AG08396 (cell line): ENCODE measurements at regions not wholly inside any gene's neighbourhood (a gene's known extent, or its start where the extent isn't known, plus 50 kb on each side); places are given as distances from the start of the nearest gene placed in this dataset.
"Not testable (repeated sequence)": the region's sequence is repeated elsewhere in the genome, so short reads cannot be mapped to it uniquely, and the experiment has no call there.

Source experiments
- DNase-seq: peaks from one replicate; pipeline ENCODE4 v3.0.0; 2012; ENCODE audit warnings: low spot score, mixed read lengths

DNA sequence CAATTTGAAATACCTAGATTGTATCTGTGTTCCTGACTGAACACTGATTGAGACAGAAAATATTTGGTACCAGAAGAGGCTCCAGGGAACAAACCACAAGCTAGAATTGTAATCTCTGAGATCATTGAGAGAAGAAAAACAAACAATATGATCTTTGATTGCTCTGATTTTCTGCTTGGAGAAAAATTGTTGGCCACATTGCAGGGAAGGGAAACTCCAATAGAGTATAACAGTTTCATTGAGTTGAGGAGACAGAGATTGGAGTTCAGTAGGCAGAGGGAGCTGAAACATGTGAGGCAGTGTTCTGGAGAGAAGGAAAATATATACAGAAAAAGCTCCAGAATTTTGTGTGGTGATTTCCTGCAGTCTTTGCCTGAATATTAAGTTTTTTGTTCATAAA is 158.2 kb downstream of the C4orf33 start:
- DNase-seq = no peak

DNA sequence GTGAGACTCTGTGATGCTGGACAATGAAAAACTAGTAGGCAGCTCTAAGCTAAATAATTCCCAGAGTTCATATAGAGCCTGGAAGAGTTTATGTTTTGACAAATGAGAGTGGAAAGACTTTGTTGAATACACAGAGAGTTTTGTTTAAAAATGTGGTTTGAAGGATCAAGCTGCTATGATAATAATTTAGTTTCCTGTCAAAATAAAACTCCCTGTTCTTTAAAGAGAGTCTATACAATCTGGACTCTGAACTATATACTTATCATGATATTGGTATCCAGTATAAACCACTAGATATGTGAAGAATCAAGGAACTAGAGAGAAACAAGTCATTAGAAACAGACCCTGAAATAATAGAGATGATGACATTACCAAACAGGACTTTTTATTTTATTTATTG is 158.6 kb downstream of the C4orf33 start:
- no peak for DNase-seq

- DNase-seq = no peak
Observed at GRCh38 chr4:129261584-129261983, 165.6 kb downstream of the C4orf33 start.

DNA sequence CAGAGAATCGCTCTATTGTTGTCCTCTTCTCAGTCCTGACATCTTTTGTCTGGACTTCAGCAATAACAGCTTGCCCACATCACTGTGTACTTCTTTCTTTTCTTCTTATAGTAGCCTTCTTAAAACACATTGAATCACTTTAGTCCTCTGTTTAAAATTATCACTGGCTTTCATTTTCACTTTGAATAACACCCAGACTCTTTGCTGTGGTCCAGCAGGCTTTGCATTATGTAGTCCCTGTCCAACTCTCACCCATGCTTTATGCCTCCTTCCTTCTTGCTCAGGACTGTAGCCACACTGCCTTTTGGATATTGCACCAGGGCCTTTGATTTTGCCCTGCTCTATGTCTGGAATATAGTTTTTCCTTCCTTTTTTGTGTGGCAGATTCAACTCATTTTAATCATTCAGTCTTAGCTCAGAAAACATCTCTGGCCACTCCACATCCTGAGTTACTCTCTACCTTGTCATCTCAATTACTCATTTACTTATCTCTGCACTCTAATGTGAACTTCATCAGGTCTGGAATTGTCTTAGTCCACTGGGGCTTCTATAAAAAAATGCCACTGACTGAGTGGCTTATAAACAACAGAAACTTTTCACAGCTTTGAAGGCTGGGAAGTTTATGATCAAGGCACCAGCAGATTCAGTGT is 168.2 kb downstream of the C4orf33 start:
- no peak for DNase-seq

GRCh38 chr4:129278868-129279267 is 182.9 kb downstream of the C4orf33 start:
- DNase-seq = no peak

DNA sequence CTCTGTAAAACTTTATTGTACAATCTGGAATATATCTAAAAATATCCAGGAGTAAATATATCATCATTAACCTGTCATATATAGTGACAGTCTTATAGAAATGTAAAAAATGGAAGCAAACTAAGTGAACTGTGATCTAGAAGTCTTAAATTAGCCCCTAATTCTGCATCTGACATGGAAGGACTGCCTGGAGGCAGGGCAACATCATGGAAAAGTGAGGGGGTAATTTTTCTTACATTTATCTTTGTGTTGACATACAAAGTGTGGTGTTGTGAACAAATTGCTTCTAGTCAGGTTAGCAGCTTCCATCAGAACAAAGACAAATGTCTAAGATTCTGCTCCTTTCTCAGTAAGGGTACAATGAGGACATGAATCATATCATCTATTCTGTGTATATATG is 186.3 kb downstream of the C4orf33 start:
- DNase-seq = no peak

DNA sequence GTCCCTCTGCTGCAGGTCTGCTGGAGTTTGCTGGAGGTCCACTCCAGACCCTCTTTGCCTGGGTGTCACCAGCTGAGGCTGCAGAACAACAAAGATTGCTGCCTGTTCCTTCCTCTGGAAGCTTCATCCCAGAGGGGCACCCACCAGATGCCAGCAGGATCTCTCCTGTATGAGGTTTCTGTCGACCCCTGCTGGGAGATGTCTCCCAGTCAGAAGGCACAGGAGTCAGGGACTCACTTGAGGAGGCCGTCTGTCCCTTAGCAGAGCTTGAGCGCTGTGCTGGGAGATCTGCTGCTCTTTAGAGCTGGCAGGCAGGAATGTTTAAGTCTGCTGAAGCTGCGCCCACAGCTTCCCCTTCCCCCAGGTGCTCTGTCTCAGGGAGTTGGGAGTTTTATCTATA is 196.2 kb downstream of the C4orf33 start:
- DNase-seq = not testable (repeated sequence)

DNA sequence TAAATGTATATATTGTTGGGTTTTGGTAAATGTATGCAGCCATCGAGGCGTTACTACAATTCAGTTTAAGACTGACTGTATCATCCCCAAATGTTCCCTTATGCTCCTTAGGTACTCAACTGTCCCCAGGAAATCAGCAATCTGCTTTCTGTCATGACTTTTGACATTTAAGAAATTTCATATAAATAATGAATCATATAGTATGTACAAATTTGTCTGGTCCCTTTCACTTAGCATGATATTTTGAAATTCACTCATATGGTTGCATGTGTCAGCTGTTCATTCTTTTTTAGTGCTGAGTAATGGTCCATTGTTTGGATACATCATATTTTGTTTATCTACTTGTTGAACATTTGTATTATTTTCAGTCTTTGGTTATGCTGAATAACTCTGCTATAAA is 218.8 kb downstream of the C4orf33 start:
- DNase-seq = no peak

DNA sequence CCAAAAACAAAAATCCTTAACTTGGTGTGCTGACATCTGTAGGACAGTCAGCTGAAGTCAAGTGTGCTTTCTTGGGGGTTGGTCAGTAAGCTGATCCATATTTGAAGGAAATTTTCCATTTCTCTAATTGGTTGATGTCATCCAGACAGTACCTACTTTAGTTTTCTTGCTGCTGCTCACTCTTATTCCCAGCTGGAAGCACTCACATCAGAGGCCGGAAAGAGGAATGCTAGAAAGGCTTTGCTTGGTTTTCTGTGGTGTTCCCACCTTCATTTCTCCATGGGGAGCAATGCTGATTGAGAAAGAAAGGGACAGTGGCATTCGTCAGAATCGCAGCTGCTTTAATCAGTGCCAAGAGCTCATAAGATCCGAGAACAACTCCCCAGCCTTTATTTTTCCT is 227.0 kb downstream of the C4orf33 start:
- DNase-seq = no peak

DNA sequence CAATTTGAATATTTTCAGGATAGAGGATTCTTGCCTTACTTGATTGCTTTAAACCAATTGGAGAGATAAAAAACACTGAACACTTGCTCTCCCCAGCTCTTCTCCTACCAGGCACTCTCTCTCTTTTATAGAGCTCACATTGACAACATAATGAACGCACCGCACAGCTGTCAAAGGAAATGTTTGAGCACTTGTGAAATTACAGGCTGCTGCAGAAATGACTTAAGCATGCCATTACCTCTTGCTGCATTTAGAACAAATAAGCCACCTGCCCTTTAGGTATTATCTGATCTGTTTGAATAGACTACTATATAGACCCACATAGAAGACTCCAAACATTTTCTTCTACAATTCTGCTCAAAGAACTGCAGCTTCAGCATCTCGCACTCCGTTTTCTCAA is 227.7 kb downstream of the C4orf33 start:
- DNase-seq = no peak

- DNase-seq = no peak
Observed at GRCh38 chr4:129326571-129327460, 230.9 kb downstream of the C4orf33 start.

DNA sequence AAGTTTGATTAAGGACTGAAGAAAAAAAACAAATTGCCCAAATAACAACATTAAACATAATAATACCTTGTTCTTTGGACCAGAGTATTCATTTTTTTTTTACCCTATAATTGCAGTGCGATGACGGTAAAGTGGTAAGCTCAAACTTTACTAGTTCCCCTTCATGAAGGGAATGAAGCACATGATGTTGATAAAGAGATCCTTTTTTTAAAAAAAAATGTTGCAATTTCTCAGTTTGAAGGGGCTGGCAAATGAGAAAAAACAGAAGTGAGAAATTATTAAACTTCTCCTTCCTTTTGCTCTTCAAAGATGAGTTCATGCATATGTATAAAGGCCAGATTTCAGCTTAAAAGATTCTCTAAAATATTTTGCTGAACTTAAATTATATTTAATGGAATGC is 231.7 kb downstream of the C4orf33 start:
- no peak for DNase-seq

GRCh38 chr4:129328162-129328561 is 232.2 kb downstream of the C4orf33 start:
- DNase-seq = no peak

- no peak for DNase-seq
Observed at GRCh38 chr4:129334136-129334535, 238.2 kb downstream of the C4orf33 start.

DNA sequence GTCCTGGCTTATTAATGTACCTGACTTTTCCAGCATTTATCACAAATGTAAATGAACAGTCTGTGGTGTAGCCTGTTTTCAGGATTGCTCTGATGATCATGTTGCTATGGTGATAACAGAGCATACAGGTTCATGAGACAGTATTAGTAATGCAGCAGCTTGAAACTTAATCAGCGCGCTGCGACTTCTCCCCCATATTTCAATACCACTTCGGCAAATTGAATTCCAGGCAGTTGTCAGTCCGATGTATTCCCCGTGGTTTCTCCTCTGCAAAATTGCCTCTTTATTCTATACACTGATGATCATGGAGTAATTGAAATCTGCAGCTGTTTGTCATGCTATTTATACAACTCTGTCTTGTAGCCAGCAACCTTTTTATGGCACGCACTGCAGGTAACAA is 239.3 kb downstream of the C4orf33 start:
- DNase-seq = no peak

- no peak for DNase-seq
Observed at GRCh38 chr4:129335818-129336217, 239.9 kb downstream of the C4orf33 start.

DNA sequence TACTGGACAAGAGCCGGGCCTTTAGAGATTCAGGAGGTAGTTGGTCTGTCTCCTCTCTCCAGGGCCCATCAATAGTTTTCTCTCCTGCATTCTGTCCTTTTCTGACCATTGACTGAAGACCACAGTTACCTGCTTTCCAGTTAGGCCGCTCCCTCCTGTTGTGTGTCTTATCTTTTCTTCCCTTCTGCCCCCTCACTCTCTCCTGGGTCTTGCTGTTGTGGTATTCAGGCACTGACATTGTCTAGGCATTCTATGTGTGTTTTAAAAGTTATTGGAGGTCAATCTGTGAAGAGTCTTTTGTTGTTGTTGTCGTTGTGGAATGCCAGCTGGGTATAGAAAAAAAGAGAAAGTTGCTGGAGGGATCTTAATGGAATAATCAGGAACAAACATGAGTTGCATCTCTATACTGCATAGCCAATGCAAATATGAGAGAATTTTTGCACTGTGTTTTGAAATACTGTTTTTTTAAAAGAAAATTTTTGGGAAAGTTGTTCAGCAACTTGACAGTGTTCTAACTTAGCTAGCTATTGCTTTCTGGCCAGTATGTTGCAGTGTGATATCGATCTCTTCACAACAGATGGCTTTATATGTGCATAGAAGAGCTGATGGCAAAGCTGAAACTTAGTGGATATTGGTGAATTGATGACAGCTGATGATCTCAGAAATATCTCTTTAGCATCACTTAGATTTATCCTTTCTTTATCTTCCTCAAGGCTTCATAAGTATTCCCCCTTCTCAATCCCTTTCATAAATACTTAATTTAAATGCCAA is 240.7 kb downstream of the C4orf33 start:
- DNase-seq = no peak

DNA sequence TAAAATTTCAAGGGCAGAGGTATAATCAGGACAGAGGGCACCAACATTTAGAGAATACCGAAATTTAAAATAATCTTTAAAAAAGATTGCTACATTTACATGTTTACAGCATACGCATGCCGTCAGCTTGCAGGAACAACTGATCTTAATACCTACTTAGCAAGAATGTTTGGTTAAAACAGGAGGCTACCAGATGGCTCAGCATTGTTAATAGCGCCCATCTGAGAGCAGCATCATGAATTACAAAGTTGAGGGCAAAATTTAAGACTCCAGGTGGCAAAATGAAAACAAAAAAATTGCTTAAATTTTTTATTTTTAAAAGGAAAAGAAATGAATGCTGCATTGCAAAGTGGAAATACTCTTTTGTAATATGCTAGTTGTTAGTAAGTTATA is 241.3 kb downstream of the C4orf33 start:
- DNase-seq = no peak

GRCh38 chr4:129342819-129343408 is 247.0 kb downstream of the C4orf33 start:
- peak; percentile 36 for DNase-seq

GRCh38 chr4:129344058-129344457 is 248.1 kb downstream of the C4orf33 start:
- peak; percentile 18 for DNase-seq

- no peak for DNase-seq
Observed at GRCh38 chr4:129345609-129346008, 249.7 kb downstream of the C4orf33 start.

- no peak for DNase-seq
Observed at GRCh38 chr4:129346036-129346435, 250.1 kb downstream of the C4orf33 start.
